Right lung (tissue), 2 donors: ENCODE measurements at regions not wholly inside any gene's neighbourhood (a gene's known extent, or its start where the extent isn't known, plus 50 kb on each side); places are given as distances from the start of the nearest gene placed in this dataset.

Experiments used
- DNase-seq, 2 donors: peaks; one replicate each; pipeline ENCODE4 v3.0.0-alpha.2; 2013

- DNase-seq, result no peak
Measured at GRCh38 chr1:181327796-181328195, 155.5 kb upstream of the CACNA1E start.

GRCh38 chr1:181334724-181335123 is 148.6 kb upstream of the CACNA1E start:
- DNase-seq, result no peak

GRCh38 chr1:181335631-181336030 is 147.7 kb upstream of the CACNA1E start:
- DNase-seq, result no peak

- DNase-seq, result no peak
Measured at GRCh38 chr1:181341026-181341632, 142.2 kb upstream of the CACNA1E start.

- DNase-seq, result no peak
Measured at GRCh38 chr1:181344091-181344490, 139.2 kb upstream of the CACNA1E start.

- DNase-seq, result no peak
Measured at GRCh38 chr1:181345146-181345545, 138.2 kb upstream of the CACNA1E start.

- no peak for DNase-seq
Measured at GRCh38 chr1:181347495-181348390, 135.6 kb upstream of the CACNA1E start.

GRCh38 chr1:181349512-181349911 is 133.8 kb upstream of the CACNA1E start:
- no peak for DNase-seq

GRCh38 chr1:181350131-181350530 is 133.2 kb upstream of the CACNA1E start:
- DNase-seq, result no peak

- DNase-seq, result no peak
Measured at GRCh38 chr1:181351740-181352139, 131.6 kb upstream of the CACNA1E start.

- no peak for DNase-seq
Measured at GRCh38 chr1:181352695-181353094, 130.6 kb upstream of the CACNA1E start.

- no peak for DNase-seq
Measured at GRCh38 chr1:181353526-181353925, 129.8 kb upstream of the CACNA1E start.

GRCh38 chr1:181354865-181355264 is 128.5 kb upstream of the CACNA1E start:
- no peak for DNase-seq

- no peak for DNase-seq
Measured at GRCh38 chr1:181356505-181357340, 126.6 kb upstream of the CACNA1E start.

GRCh38 chr1:181359012-181359411 is 124.3 kb upstream of the CACNA1E start:
- no peak for DNase-seq

GRCh38 chr1:181364801-181365200 is 118.5 kb upstream of the CACNA1E start:
- no peak for DNase-seq

- no peak for DNase-seq
Measured at GRCh38 chr1:181366910-181367309, 116.4 kb upstream of the CACNA1E start.

GRCh38 chr1:181369416-181369815 is 113.9 kb upstream of the CACNA1E start:
- no peak for DNase-seq

GRCh38 chr1:181383695-181384094 is 99.6 kb upstream of the CACNA1E start:
- no peak for DNase-seq

- DNase-seq, result no peak
Measured at GRCh38 chr1:181386340-181386739, 97.0 kb upstream of the CACNA1E start.

GRCh38 chr1:181386951-181387350 is 96.4 kb upstream of the CACNA1E start:
- DNase-seq, result no peak

GRCh38 chr1:181387702-181388101 is 95.6 kb upstream of the CACNA1E start:
- no peak for DNase-seq
